SKM-1 treated with dmso at 0.1 percent for 144 hours (cell line): ENCODE measurements at regions not wholly inside any gene's neighbourhood (a gene's known extent, or its start where the extent isn't known, plus 50 kb on each side); places are given as distances from the start of the nearest gene placed in this dataset.
"Not testable (repeated sequence)": the region's sequence is repeated elsewhere in the genome, so short reads cannot be mapped to it uniquely, and the experiment has no call there.

Experiments used
- DNase-seq: peaks from one replicate; lab custom pipeline; 2025; ENCODE audit not compliant: unreplicated experiment; lab: John Stamatoyannopoulos, UW

DNA sequence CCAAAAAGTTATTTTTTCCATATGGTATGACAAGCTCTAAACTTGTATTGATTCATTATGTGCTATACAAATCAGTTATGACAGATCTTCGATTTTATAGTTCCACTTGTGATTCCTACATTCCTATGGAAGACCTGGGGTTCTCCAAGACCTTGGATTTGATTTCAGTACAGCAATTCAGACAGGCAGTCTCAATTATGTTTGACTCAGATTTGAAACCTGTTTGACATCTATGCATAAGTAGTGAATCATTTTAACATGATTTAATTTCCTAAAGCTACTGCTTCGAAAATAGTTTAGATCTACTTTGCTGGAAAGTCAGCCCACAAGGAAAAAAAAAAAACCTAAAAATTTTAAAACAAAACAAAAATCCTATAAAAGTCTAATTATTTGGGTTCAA, 820.4 kb downstream of the LUZP2 start:
- no peak for DNase-seq

GRCh38 chr11:25319127-25319526, 822.3 kb downstream of the LUZP2 start:
- DNase-seq, result no peak

DNA sequence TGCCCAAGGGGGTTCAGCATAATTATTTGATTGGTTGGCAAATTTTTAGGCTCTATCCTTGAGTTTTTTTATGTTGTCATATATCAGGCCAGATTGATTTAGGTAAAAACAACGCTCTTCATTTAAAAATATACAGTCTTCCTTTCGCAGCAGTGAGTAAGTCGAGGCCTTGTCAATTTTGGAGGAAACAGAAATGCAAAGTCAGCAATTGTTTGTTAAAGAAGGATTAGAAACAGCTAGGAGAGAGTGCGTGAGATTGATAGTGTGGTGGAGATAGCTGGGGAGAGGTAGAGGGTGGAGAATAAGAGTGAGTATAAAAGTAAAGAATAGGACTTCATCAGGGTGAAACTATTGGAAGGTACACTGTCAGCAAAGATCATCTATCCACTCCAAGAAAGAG, 830.8 kb downstream of the LUZP2 start:
- DNase-seq, result no peak

DNA sequence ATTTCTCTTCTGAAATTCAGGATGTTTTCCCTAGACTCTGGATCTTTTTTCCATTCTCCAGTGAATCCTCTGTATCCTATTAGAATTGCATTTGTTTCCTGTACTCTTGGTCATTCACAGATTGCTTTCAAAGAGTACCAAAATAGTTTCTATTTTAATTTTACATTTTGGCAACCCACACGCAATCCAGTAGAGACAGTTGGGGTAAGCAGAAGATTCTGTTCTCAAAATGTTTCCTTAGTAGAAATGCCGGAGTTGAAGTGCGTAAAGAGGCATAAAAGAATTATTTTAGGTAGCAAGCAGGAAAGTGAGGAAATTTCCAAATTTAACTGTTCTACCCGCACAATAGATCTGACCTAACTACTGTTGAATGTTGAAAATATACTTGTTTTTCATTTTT, 842.4 kb downstream of the LUZP2 start:
- no peak for DNase-seq

GRCh38 chr11:25349537-25349936, 852.7 kb downstream of the LUZP2 start:
- DNase-seq, result no peak

- DNase-seq, result no peak
Observed at GRCh38 chr11:25350899-25351803, 854.3 kb downstream of the LUZP2 start.

GRCh38 chr11:25357133-25357532, 860.3 kb downstream of the LUZP2 start:
- no peak for DNase-seq

DNA sequence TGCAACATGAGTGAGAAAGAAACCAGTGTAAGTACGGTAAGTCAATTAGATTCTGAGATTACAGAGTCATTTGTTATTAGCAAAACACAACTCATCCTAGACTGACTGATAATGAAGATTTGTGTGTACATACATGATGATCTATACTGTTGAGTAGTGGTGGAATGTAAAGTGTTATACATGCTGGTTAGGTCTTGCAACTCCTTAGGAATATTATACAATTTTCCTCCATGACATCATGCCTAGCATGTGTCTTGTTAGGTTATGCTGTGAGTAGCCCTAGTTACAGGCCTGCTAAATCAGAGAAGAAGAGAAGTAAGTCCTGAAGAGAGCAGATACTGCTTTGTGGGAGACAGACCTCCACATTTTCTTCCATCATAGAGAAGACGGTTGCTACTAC, 880.6 kb downstream of the LUZP2 start:
- no peak for DNase-seq

DNA sequence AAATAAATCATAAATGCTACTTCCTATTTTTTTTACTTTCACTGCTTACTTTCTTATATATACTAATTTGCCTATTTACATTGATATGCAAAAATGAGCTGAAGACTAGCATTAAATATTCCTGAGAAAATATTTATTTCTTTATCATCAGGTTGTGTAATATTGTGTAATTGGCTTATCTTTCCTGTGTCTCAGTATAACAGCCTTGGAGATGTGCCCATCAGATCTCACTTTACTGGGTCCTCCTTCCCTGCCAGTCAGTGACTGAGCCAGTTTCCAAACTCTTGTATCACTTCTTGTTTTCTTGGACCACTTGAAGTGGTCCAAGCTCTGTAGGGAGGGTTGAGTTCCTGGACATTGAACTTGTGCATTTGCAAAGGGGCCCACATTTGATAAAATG, 900.0 kb downstream of the LUZP2 start:
- DNase-seq, result peak; percentile 3

DNA sequence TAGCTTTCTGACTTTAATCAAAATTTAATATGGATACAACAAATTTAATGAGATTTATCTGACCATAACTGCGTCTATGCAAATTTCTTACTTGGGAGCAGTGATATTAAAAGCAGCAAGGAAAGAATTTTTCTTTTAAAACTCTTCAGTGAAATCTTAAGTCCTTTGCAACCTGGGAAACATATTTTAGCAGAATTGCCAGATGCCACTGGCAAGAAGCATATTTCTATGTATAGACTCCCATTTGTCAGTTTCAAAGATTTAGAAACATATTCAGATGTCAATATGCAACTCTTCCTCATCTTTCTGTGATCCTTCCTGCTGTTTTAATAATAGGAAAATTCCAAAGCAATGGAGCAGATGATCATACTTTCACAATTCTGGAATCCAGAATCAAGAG, 911.3 kb downstream of the LUZP2 start:
- no peak for DNase-seq

DNA sequence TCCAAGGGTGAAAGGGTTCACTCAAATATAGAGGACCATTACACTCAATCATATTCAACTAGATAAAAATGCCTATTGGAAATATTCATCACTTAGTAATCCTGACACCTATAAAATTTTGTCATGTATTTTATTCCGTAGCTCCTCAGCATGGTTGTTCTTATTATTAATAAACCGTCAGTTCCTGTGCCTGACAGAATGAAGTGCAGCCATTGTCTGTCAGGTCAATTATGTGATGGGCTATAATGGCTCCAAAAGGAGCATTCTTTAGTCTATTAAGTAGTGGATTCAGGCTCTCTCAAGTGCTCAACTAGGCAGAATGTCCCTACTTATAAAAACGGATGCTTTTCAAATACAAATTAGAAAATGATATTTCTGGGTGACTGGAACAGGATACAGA, 916.1 kb upstream of the ANO3 start:
- no peak for DNase-seq

DNA sequence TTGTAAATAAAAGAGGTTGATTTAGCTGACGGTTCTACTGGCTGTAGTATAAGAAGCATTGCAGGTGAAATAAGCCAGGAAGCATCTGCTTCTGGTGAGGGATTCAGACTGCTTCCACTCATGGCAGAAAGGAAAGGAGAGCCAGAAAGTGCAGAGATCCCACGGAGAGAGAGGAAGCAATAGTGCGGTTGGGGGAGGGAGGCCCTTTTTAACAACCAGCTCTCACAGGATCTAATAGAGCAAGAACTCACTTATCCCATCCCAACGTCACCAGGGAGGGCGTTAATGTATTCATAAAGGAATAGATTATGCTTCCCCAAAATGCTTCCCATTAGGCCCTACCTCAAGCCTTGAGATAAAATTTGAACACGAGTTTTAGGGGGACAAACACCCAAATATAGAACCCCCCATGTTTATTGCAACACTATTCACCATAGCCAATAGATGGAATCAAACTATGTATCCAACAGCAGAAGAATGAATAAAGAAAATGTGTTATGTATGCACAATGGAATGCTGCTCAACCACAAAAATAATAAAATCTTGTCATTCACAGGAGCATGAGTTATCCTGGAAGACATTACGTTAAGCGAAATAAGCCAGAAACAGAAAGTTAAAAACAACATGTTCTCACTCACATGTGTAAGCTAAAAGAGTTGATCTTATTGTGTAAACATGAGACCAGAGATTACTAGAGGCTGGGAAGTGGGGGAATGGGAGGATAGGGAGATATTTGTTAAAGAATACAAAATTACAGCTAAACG, 908.3 kb upstream of the ANO3 start:
- no peak for DNase-seq

GRCh38 chr11:25432376-25432775, 899.6 kb upstream of the ANO3 start:
- no peak for DNase-seq

DNA sequence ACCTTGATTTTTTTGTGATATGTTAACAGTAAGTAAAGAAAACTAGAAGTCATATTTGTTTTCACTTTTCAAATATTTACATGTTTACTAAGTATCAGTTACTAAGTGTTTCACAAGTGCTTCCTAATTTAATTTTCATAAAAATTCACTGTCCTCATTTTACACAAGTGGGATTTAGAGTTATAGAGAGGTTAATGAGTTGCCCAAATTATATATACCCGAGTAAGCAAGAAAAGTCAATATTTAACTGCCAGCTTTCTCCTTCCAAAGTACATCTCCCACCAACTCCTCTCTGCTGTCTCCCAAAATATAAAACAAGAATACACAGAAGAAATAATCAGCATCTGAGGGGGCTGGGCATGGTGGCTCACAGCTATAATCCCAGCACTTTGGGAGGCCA, 896.7 kb upstream of the ANO3 start:
- DNase-seq, result no peak

- DNase-seq, result no peak
Observed at GRCh38 chr11:25436326-25436725, 895.6 kb upstream of the ANO3 start.

DNA sequence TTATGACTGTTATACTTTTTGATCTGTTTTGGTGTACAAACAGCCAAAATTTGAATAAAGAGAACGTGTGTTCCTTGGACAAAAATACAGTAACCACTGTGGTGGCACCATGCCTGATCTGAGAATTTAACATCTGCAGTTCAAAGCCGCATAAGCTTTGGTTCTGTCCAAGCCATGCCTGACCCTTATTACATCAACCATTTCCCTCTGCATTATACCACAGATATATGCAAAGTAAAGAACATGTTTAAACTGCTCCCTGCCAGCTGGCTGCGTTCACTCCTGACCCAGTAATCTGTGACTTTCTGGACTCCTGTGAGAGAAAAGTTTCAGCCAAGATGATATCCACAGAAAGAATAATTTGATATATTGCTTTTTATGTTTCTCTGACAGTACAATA, 890.5 kb upstream of the ANO3 start:
- DNase-seq, result no peak

DNA sequence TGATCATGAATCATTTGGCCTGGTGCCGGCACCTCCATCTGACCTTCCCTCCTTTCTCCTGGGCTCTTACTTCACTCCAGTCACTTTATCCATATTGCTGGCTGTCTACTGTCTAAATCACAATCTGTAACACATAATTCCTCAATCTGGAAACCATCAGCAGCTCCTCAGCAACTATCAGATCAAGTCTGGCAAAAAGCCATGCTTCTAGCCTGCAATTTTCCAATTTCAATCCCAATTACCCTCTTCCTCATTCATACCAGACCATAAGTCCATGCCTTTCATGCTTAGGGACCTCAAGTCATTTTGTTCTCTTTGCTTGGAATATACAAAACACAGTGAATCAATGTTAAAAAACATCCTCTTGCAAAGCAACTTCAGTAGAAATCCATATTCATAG, 882.8 kb upstream of the ANO3 start:
- DNase-seq, result no peak

GRCh38 chr11:25453471-25453870, 878.5 kb upstream of the ANO3 start:
- DNase-seq, result no peak

DNA sequence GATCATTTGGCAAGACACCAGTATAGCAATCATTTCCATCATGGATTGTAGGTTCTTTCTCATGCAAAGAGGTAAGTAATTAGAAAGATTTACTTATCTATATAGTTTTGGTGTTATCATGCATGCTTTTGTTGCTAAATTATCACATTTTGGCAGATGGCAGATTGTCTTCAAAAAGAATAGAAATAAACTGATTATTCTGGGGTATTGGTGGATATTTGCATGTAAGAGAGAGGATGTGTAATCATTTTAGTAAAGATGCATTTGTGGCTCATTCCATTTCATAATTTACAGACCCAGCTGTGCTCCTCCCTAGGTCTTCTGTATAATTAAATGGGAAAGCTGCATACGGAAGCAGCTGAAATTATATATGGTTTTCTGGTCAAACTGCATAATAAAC, 875.7 kb upstream of the ANO3 start:
- no peak for DNase-seq

DNA sequence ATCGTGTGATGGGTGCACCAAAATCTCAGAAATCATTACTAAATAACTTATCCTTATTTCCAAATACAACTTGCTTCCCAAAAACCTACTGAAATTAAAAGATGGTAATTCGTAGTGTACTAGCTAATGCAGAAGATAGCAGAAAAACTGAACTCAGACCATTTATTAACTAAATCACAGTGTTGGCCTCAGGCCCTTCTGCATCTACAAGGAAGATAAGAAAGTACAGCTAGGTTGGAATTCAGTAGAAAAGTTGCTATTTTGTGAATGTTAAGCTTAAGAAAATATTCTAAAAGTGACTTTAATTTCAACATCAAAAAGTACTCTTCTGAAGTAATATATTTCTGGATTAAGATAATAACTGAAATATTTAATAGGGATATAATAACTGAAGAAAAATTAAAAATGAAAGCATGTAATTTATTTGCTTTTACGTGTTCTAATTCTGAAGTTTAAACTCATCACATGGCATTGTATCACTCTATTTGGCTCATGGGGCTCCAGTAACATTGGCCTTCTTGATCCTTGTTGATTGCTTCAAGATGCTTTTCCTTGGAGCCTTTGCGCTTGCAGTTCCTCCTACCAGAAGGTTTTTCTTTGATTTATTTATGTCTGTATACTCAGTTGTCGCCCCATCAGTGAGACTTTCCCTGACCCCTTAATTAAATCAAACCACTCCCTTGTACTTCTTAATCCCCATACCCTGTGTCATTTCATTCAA, 847.9 kb upstream of the ANO3 start:
- DNase-seq, result no peak

GRCh38 chr11:25485315-25485714, 846.6 kb upstream of the ANO3 start:
- DNase-seq, result no peak

DNA sequence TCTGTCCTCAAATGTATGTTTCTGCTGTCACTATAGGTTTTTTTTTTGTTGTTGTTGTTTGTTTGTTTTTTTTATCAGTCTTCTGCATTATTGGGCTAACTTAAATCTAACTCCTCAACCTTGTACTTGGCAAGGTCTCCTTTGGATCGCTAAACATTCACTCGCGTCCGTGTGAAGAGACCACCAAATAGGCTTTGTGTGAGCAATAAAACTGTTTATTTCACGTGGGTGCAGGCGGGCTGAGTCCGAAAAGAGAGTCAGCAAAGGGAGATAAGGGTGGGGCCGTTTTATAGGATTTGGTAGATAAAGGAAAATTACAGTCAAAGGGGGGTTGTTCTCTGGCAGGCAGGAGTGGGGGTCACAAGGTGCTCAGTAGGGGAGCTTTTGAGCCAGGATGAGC, 845.6 kb upstream of the ANO3 start:
- not testable (repeated sequence) for DNase-seq
